ENCODE measurements at regions not wholly inside any gene's neighbourhood (a gene's known extent, or its start where the extent isn't known, plus 50 kb on each side); places are given as distances from the start of the nearest gene placed in this dataset.
A peak's percentile ranks its signal among the peaks of the same experiment; 100 is the strongest.

DNA sequence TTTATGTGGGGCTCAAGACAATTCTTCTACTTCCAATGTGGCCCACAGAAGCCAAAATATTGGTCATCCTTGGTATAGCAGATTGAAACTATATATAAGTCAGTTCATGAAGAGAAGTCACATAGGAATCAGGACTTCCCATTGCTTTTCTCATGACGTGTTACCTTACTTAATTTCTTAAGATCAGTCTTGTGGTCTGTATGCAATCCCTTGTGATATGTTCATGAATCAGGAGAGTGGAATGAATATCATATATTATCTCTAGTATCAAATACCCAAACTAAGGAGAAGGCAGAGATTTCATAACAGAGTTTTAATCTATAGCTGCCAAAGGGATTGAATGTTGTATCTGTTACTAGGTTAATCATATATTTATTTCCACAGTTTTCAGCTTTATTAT, 1390.4 kb downstream of the SUCLG1 start:
- H3K27ac ChIP-seq: peak overlapping the region; percentile 59
- TF ChIP-seq, protein P1, sequence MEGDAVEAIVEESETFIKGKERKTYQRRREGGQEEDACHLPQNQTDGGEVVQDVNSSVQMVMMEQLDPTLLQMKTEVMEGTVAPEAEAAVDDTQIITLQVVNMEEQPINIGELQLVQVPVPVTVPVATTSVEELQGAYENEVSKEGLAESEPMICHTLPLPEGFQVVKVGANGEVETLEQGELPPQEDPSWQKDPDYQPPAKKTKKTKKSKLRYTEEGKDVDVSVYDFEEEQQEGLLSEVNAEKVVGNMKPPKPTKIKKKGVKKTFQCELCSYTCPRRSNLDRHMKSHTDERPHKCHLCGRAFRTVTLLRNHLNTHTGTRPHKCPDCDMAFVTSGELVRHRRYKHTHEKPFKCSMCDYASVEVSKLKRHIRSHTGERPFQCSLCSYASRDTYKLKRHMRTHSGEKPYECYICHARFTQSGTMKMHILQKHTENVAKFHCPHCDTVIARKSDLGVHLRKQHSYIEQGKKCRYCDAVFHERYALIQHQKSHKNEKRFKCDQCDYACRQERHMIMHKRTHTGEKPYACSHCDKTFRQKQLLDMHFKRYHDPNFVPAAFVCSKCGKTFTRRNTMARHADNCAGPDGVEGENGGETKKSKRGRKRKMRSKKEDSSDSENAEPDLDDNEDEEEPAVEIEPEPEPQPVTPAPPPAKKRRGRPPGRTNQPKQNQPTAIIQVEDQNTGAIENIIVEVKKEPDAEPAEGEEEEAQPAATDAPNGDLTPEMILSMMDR (conservative IDR thresholded peaks at IDR 0.05): no peak

- peak overlapping the region; percentile 59 for H3K27ac ChIP-seq
Measured at GRCh38 chr2:83067947-83068346, 1391.1 kb downstream of the SUCLG1 start.

GRCh38 chr2:83063933-83064332, 1395.1 kb downstream of the SUCLG1 start:
- TF ChIP-seq, protein P1 (conservative IDR thresholded peaks at IDR 0.05): no peak
- no peak overlapping the region for H3K27ac ChIP-seq

More at GRCh38 chr2:83067947-83068346, 1391.1 kb downstream of the SUCLG1 start:
- TF ChIP-seq, protein P1 (conservative IDR thresholded peaks at IDR 0.05): no peak

- H3K27ac ChIP-seq: no peak overlapping the region
- TF ChIP-seq, protein P1 (conservative IDR thresholded peaks at IDR 0.05): no peak
Measured at GRCh38 chr2:83063511-83063910, 1395.6 kb downstream of the SUCLG1 start.

- TF ChIP-seq, protein P1 (conservative IDR thresholded peaks at IDR 0.05): no peak
Measured at GRCh38 chr2:83058683-83059082, 1400.4 kb downstream of the SUCLG1 start.

GRCh38 chr2:83055376-83056010, 1403.6 kb downstream of the SUCLG1 start:
- H3K27ac ChIP-seq: no peak overlapping the region
- TF ChIP-seq, protein P1 (conservative IDR thresholded peaks at IDR 0.05): no peak

More at GRCh38 chr2:83058683-83059082, 1400.4 kb downstream of the SUCLG1 start:
- no peak overlapping the region for H3K27ac ChIP-seq

GRCh38 chr2:83054751-83055150, 1404.3 kb downstream of the SUCLG1 start:
- H3K27ac ChIP-seq: no peak overlapping the region
- TF ChIP-seq, protein P1 (conservative IDR thresholded peaks at IDR 0.05): no peak

Data from VCaP (cell line).